Activated CD4-positive, alpha-beta T cell treated with anti-CD3 and anti-CD28 coated beads for 48 hours (primary cell): ENCODE measurements at regions not wholly inside any gene's neighbourhood (a gene's known extent, or its start where the extent isn't known, plus 50 kb on each side); places are given as distances from the start of the nearest gene placed in this dataset.
"Not testable (repeated sequence)": the region's sequence is repeated elsewhere in the genome, so short reads cannot be mapped to it uniquely, and the experiment has no call there.

Experiments
- DNase-seq: peaks from one replicate; pipeline ENCODE4 v3.0.0-alpha.2; 2020

GRCh38 chr9:79049371-79049770 is 522.4 kb upstream of the TLE4 start:
- DNase-seq = no peak

- DNase-seq = no peak
These were observed 518.2 kb upstream of the TLE4 start for GRCh38 chr9:79053598-79053997.

DNA sequence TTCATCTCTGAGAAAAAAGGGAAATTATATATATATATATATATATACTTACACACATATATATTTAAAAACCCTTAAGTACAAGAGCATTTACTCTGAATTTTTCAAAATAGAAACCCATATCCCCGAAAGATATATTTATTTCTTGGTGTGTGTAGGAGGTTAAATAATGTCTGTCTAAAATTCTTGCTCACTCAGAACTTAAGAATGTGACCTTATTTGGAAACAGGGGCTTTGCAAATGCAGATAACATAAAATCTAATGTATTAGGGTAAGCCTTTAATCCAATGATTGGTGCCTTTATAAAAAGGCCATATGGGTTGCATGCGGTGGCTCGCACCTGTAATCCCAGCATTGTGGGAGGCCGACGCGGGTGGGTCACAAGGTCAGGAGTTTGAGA is 517.3 kb upstream of the TLE4 start:
- DNase-seq = no peak

DNA sequence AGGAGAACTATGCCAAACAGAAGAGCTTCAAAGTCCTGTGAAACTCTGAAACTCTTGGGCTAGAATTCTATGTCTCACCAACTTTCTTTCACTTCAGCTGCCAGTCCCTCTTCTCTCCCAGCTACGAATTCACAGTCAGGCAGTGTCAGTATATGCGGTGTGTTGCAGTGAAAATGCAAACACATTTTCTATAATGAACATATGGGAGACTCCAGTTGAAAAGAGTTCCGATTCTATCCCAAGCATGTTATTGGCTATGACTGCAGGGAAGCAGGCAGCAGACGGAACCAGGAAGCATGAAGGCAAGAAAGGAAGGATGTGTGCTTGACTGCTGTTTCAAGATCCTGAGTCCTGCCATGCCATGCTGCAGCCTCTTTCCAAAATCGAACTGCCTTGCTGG is 515.7 kb upstream of the TLE4 start:
- no peak for DNase-seq

DNA sequence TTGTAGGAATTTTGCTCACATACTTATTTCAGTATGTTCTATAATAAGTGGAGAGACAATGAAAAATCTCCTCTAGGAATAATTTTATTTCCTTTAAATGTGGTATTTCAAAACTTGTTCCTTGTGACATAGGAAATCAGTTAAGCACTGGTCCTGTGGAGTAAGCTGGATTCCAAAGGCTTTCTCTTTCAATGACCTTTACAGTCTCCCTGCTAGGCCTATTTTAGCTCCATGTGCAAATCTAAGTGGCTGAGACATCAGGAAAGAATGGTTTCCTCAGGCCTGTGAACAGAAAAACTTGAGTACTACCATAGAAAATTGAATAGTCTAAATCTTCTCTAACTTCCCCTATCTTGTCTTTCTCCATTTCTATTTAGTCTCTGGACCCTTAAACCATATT is 514.2 kb upstream of the TLE4 start:
- no peak for DNase-seq

DNA sequence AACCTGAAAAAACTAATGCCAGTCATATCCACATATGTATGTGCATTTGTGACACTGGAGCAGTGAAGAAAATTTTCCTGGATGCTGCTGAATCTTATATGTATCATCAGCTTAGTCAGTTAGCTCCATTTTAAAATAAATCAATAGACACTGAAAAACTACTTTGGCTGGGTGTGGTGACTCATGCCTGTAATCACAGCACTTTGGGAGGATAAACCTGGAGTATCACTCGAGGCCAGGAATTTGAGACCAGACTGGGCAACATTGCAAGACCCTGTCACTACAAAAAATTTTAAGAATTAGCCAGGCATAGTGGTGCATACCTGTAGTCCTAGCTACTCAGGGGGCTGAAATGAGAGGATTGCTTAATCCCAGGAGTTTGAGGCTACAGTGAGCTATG is 511.0 kb upstream of the TLE4 start:
- no peak for DNase-seq

- DNase-seq = no peak
These were observed 509.8 kb upstream of the TLE4 start for GRCh38 chr9:79061752-79062616.

DNA sequence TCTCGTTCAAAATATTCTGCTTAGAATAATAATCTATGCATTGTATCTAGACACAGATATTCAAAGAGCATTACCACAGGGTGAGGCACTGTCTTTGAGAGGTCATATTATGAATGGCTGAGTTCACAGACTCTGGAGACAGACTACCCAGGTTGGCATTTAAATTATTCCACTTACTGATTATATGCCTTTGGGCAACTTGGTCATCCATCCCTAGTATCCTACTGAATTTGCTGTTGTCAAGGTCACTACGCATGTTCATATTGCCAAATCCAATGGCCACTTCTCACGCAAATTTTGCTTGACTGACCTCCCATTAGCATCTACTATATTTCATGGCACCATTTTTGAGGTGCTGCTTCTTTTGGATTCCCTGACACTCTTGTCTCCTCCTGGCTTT is 498.6 kb upstream of the TLE4 start:
- DNase-seq = no peak

DNA sequence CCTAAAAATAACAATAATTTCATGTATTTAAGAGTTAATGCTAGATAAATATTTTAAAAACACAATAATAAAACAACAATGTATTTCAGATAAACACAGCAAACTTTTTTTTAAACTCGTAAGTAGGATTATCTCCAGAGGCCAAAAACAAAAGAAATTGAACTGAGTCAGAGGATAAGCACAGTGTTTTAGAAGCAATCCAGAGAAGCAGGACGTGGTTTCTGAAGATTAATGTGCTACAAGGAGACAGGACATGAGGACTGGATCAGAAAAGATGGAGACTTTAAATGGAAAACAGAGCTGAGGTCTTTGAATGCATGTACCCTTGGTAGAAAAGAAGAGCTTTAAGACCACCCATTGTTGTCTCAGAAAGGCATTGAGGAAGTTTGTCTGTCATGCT is 491.2 kb upstream of the TLE4 start:
- no peak for DNase-seq

DNA sequence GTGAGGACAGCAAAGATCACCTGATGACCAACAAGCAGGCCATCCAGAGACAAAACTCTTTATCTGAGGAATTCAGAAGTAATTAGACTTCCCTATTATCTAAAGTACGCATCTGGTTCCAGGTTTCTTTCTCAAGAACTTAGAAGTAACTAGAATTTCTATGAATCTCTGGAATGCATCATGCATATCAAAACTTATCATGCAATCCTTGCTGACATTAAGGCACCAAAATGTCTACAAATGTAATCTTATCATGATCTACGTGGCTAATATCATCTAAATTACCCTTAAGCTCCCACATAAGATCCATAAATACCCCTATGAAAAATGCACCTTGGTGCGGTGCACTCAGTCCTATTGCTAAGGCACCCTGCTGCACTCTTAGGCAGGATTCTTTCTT is 488.1 kb upstream of the TLE4 start:
- no peak for DNase-seq

DNA sequence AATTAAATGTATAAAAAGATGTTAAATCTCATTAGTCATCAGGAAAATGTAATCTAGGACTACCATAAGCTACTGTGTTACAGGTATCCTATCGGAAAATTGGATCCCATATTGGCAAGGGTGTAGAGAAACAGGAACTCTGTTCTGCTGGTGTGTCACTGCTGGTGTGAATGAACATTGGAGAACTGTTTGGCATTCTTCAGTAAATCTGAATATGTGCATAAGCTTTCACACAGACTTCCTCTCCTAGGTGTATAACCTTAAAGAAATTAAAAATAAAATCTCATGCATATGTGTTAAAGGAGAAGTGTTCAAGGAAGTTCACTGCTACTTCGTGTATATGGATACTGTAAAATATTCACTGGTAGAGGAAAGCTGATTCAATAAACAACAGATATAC is 484.6 kb upstream of the TLE4 start:
- no peak for DNase-seq

GRCh38 chr9:79089054-79089560 is 482.7 kb upstream of the TLE4 start:
- DNase-seq = no peak

- DNase-seq = not testable (repeated sequence)
These were observed 481.9 kb upstream of the TLE4 start for GRCh38 chr9:79089851-79090250.

- not testable (repeated sequence) for DNase-seq
These were observed 468.5 kb upstream of the TLE4 start for GRCh38 chr9:79103257-79103656.

DNA sequence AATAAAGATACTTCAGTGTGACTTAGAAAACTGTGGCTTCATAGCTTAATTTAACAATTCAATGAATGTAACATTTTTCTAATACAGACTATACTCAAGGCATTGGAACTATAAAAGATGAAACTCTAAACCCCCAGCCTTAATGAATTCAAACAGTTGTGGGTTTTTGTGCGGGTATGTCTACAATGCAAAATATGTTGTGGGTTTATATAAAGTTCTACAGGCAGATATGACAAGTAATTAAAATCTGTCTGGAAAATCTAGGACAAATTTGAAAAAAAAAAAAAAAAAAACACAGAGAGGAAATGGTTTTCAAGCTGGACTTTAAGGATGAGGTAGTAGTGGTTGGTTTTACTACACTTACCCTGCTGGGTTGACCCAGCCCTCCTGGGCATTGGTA is 467.5 kb upstream of the TLE4 start:
- DNase-seq = no peak

- DNase-seq = no peak
These were observed 466.8 kb upstream of the TLE4 start for GRCh38 chr9:79104951-79105350.

DNA sequence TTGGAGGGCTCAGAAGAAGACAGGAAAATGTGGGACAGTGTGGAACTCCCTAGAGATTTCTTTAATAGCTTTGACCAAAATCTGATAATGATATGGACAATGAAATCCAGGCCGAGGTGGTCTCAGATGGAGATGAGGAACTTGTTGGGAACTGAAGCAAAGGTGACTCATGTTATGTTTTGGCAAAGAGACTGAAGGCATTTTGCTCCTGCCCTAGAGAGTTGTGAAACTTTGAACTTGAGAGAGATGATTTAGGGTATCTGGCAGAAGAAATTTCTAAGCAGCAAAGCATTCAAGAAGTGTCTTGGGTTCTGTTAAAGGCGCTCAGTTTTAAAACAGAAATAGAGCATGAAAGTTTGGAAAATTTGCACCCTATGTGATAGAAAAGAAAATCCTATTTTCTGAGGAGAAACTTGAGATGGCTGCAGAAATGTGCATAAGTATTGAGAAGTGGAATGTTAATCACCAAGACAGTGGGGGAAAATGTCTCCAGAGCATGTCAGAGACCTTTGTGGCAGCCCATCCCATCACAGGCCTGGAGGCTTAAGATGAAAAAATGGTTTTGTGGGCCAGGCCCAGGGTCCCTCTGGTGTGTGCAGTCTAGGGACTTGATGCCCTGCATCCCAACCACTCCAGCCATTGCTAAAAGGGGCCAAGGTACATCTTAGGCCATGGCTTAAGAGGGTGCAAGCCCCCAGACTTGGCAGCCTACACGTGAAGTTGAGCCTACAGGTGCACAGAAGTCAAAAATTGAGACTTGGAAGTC is 463.7 kb upstream of the TLE4 start:
- DNase-seq = no peak

DNA sequence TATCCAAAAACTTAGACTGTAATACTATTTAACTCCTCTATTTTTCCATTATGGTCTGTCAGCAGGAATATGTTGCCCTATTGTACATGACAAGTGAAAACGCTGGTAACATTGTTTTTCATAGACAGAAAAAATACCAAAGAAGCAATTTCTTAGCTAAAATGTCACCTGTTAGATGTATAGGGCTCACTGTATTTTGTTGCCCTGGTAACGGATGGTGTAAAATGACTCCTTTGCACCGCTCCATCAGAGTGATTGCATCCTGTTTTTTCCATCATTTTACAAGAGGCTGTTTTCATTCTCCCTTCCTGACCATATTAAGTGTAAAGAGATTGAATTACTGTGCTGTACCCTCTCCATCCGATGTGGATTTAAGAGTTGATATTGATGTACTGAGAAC is 460.1 kb upstream of the TLE4 start:
- DNase-seq = no peak

DNA sequence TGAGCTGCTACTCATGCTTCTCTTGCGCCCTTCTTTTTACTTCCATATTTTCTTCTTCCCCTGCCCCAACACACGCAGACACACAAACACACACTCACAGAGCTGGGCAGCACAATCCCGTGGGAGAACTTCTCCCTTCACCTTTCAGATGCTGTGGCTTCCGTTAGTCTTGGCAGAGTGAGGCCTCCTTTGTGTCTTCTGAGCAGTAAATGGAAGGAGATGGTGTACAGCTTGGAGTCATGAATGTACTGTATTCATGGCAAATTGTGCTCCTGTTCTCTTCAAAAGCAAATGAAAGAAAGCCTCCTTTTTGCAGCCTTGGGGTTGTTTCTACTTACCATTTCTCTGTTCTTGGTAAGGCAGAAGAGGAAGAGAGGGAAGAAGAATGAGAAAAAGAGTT is 456.6 kb upstream of the TLE4 start:
- DNase-seq = no peak

DNA sequence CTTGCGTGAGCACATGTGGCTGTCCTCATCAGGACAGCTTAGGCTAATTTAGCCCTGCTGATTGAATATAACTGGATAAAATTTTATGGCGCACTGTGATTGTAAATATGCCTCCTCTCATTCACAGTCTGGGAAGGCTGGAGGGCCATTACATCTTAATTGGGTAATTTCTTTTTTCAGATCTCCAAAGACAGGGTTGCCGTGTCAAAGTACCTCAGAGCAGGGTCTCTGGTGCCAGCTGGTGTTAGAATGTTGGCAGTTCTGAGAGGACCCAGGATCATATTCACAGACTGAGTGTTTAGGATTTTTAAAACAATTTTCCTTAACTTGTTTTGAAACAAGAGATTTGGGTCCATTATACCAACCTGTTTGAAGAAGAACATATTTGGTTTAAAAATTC is 455.7 kb upstream of the TLE4 start:
- no peak for DNase-seq

DNA sequence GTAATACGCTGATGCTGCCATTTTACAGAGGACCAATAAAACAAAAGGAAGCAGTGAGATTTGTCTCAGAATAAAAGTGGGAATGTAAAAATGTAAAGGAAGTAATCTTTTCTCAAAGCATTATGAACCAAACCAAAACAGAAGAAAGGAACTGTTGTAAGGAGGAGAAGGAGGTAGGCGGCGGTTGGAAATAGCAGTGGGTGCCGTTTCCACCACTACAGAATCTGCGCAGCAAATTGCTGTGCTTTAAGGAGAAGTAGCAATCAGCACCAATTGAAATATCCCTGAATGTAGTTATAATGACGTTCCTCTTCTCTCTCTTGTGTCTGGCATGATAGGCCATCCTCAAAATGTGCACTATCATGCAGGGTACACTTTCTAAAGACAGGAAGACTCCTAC is 455.1 kb upstream of the TLE4 start:
- no peak for DNase-seq

DNA sequence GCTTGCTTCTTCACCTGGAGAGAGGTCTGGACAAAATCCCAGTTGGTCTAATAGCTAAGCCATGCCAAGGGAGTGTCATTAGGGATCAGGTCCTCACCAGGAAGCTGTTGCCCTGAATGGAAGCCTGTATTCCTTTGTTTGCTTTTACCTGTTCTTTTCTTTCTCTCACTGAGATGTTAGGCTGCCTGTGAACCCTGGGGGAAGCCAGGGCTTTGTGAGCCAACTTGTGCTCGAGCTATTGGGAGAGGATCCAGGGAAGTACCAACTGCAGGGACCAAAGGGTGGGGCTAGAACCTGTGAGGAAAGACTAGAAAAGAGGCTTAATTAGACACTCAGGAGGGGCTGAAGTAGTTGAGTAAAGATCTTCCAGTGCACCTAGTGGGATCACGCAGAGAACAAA is 451.2 kb upstream of the TLE4 start:
- DNase-seq = no peak

DNA sequence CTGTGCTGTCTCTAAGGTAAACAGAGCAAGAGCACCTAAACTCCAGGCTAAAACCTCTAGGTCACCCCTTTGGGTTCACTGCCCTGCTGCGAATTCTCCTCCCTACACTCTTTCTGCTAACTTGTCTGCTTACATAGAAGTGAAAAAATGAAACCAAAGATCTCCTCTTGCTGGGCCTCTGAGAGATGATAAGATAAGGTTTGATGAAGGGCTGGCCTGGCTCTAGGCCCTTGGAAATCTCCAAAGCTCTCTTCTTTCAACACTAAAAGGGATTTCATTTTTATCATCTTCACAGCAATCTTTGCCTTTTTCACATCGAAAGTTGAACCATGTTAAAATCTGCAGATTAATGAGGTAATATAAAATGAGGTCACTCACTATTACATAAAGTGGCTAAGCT is 450.8 kb upstream of the TLE4 start:
- no peak for DNase-seq

- no peak for DNase-seq
These were observed 448.4 kb upstream of the TLE4 start for GRCh38 chr9:79123415-79123814.
